GM12878 (cell line): ENCODE measurements at regions not wholly inside any gene's neighbourhood (a gene's known extent, or its start where the extent isn't known, plus 50 kb on each side); places are given as distances from the start of the nearest gene placed in this dataset.
A peak's percentile ranks its signal among the peaks of the same experiment; 100 is the strongest.

Source experiments
- ASH2L ChIP-seq: fragments of 300-600, 200-600 bp; sonication (generic); IDR thresholded peaks from 2 replicates; pipeline ENCODE4 v1.6.1; 2017; ENCODE audit warnings: low read depth, mild to moderate bottlenecking, borderline replicate concordance
- CHD4 ChIP-seq: fragments of 200-600 bp; sonication (generic); IDR thresholded peaks from 2 replicates; pipeline ENCODE4 v1.6.1; 2016; ENCODE audit warnings: mild to moderate bottlenecking
- CREM ChIP-seq: IDR thresholded peaks from 2 replicates; pipeline ENCODE4 v1.6.1; 2014; ENCODE audit warnings: antibody characterized with exemption, low read depth
- EGR1 ChIP-seq, 2 experiments: IDR thresholded peaks; 1 replicate in 1 of 2; 2 replicates in 1 of 2; pipeline ENCODE4 v1.6.1; 2011 to 2012; ENCODE audit warnings: low read depth in 2 of 2, low read length in 2 of 2, borderline replicate concordance in 1 of 2, mild to moderate bottlenecking in 1 of 2, moderate library complexity in 1 of 2
- HCFC1 ChIP-seq: fragments of 150-350 bp; IDR thresholded peaks from 2 replicates; pipeline ENCODE4 v1.6.1; 2014; ENCODE audit warnings: low read length
- HDAC6 ChIP-seq: fragments of 200-600 bp; sonication (generic); IDR thresholded peaks from one replicate; pipeline ENCODE4 v1.8.0; 2017; ENCODE audit warnings: antibody characterized with exemption; ENCODE audit not compliant: unreplicated experiment
- KAT2A ChIP-seq: conservative IDR thresholded peaks from 2 replicates; pipeline ENCODE4 v1.6.1; 2011; ENCODE audit warnings: low read depth, low read length; ENCODE audit not compliant: control insufficient read depth
- MEF2B ChIP-seq: fragments of 450-650 bp; IDR thresholded peaks from 2 replicates; pipeline ENCODE4 v1.6.1; 2018; ENCODE audit warnings: mild to moderate bottlenecking, moderate library complexity; ENCODE audit not compliant: partially characterized antibody, poor library complexity, severe bottlenecking
- MLLT1 ChIP-seq: fragments of 450-650 bp; IDR thresholded peaks from 2 replicates; pipeline ENCODE4 v1.6.1; 2016; ENCODE audit warnings: mild to moderate bottlenecking
- NFYB ChIP-seq: IDR thresholded peaks from 2 replicates; pipeline ENCODE4 v1.6.1; 2011; ENCODE audit warnings: low read depth, mild to moderate bottlenecking, low read length, improper control_type of control experiment, moderate library complexity; ENCODE audit not compliant: insufficient read depth
- NRF1 ChIP-seq: conservative IDR thresholded peaks from 2 replicates; pipeline ENCODE4 v1.6.1; 2011; ENCODE audit warnings: mild to moderate bottlenecking, low read depth, low read length, improper control_type of control experiment
- PRDM15 ChIP-seq: fragments of 450-650 bp; formaldehyde crosslinking; IDR thresholded peaks from 2 replicates; pipeline ENCODE4 v1.4.0; 2020; ENCODE audit warnings: mild to moderate bottlenecking, moderate library complexity
- RCOR1 ChIP-seq: conservative IDR thresholded peaks from 2 replicates; pipeline ENCODE4 v1.6.1; 2012; ENCODE audit warnings: low read depth, low read length, improper control_type of control experiment
- RUNX3 ChIP-seq: IDR thresholded peaks from 2 replicates; pipeline ENCODE4 v1.6.1; 2012; ENCODE audit warnings: low read length, inconsistent platforms
- SMC3 ChIP-seq: IDR thresholded peaks from 2 replicates; pipeline ENCODE4 v1.6.1; 2011; ENCODE audit warnings: low read length, improper control_type of control experiment, borderline replicate concordance
- SREBF1 ChIP-seq: IDR thresholded peaks from 2 replicates; pipeline ENCODE4 v1.6.1; 2012; ENCODE audit warnings: mild to moderate bottlenecking, low read length
- TBL1XR1 ChIP-seq: IDR thresholded peaks from 2 replicates; pipeline ENCODE4 v1.6.1; 2012; ENCODE audit warnings: low read depth, low read length, improper control_type of control experiment
- YY1 ChIP-seq: IDR thresholded peaks from 2 replicates; pipeline ENCODE4 v1.6.1; 2011; ENCODE audit warnings: low read depth, mild to moderate bottlenecking, low read length
- ZSCAN29 ChIP-seq: fragments of 450-650 bp; IDR thresholded peaks from 2 replicates; pipeline ENCODE4 v1.6.1; 2017; ENCODE audit warnings: mild to moderate bottlenecking, moderate library complexity
- ZZZ3 ChIP-seq: IDR thresholded peaks from 2 replicates; pipeline ENCODE4 v1.6.1; 2011; ENCODE audit warnings: low read depth; ENCODE audit not compliant: control insufficient read depth, insufficient read length
- TF ChIP-seq, protein P1 (sequence below): fragments of 450-650 bp; conservative IDR thresholded peaks from 2 replicates; pipeline ENCODE4 v1.6.1; 2017; ENCODE audit warnings: mild to moderate bottlenecking, moderate library complexity
- TF ChIP-seq, protein P2 (sequence below): IDR thresholded peaks from 2 replicates; pipeline ENCODE4 v1.6.1; 2012; ENCODE audit warnings: low read depth, low read length, improper control_type of control experiment

DNA sequence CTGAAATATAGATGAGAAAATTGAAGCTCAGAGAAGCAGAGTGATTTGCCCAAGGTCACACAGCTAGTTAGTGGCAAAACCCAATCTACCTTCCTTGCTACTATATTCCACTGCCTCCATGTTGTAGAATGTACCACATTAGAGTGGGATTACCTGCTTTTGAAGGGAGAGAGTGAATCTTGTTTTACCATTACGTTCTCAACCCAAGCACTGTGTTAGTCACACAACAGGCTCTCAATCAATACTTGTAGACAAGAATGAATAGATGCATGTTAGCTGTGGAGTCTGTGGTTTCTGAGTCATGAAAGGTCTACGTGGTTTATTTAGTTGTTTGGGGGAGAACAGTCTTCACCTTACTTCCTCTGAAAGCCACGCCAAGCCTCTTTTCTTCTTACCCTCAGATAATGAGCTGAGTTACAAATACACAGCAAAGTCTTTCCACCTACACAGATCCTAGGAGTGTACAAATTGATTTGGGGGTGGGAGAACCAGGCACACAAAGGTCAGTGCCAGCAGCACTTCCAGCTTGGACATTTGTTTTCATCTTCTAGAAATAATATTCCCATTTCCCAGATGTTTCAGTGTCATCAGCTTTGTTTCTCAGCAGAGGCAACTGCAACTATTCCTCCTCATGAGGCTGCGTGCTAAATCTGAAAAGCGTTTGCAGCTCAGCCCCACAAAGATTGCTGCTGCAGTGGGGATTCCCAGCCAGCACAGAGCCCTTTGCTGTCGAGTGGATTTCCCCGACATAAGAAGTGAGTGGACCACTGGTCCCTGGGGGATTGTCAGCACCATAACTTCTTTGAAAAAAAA lies 71.5 kb upstream of the ADO start (continued):
- no peak for TF ChIP-seq KAT2A
- TF ChIP-seq, protein P1, sequence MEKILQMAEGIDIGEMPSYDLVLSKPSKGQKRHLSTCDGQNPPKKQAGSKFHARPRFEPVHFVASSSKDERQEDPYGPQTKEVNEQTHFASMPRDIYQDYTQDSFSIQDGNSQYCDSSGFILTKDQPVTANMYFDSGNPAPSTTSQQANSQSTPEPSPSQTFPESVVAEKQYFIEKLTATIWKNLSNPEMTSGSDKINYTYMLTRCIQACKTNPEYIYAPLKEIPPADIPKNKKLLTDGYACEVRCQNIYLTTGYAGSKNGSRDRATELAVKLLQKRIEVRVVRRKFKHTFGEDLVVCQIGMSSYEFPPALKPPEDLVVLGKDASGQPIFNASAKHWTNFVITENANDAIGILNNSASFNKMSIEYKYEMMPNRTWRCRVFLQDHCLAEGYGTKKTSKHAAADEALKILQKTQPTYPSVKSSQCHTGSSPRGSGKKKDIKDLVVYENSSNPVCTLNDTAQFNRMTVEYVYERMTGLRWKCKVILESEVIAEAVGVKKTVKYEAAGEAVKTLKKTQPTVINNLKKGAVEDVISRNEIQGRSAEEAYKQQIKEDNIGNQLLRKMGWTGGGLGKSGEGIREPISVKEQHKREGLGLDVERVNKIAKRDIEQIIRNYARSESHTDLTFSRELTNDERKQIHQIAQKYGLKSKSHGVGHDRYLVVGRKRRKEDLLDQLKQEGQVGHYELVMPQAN: peak; percentile 12; the same call in 1 of the 2 replicates
- peak; percentile 67; the same call in 1 of the 2 replicates for TF ChIP-seq RCOR1
- no peak for TF ChIP-seq CHD4
- no peak for TF ChIP-seq HCFC1
- no peak for TF ChIP-seq ZZZ3
- TF ChIP-seq, protein P2, sequence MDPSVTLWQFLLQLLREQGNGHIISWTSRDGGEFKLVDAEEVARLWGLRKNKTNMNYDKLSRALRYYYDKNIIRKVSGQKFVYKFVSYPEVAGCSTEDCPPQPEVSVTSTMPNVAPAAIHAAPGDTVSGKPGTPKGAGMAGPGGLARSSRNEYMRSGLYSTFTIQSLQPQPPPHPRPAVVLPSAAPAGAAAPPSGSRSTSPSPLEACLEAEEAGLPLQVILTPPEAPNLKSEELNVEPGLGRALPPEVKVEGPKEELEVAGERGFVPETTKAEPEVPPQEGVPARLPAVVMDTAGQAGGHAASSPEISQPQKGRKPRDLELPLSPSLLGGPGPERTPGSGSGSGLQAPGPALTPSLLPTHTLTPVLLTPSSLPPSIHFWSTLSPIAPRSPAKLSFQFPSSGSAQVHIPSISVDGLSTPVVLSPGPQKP: no peak
- peak; percentile 36; the same call in 1 of the 2 replicates for TF ChIP-seq YY1
- peak; percentile 98 for TF ChIP-seq RUNX3
- peak; percentile 58; the same call in 1 of the 2 replicates for TF ChIP-seq ASH2L
- TF ChIP-seq ZSCAN29: peak; percentile 64; the same call in 1 of the 2 replicates
- TF ChIP-seq EGR1 (IDR thresholded peaks at IDR 0.05; ENCODE audit: borderline replicate concordance in 1 of 2, low read depth in 2 of 2, low read length in 2 of 2): peak in 1 of 2 experiments; percentile 74; a peak in 2 of 3 replicates
- no peak for TF ChIP-seq HDAC6
- peak; percentile 88 for TF ChIP-seq MLLT1
- TF ChIP-seq MEF2B: peak; percentile 99
- peak; percentile 42 for TF ChIP-seq TBL1XR1
- TF ChIP-seq NRF1: no peak
- TF ChIP-seq CREM: peak; percentile 89
- no peak for TF ChIP-seq SREBF1
- peak; percentile 27; the same call in 1 of the 2 replicates for TF ChIP-seq SMC3
- no peak for TF ChIP-seq NFYB
- no peak for TF ChIP-seq PRDM15 (CRISPR knock-in tag)
